GM12878 (cell line): ENCODE measurements at regions not wholly inside any gene's neighbourhood (a gene's known extent, or its start where the extent isn't known, plus 50 kb on each side); places are given as distances from the start of the nearest gene placed in this dataset.

Experiments
- ATF2 ChIP-seq: IDR thresholded peaks from 2 replicates; pipeline ENCODE4 v1.6.1; 2012; ENCODE audit warnings: low read length, inconsistent platforms
- CEBPB ChIP-seq, 2 experiments: fragments of 150-350 bp in 1 of 2; IDR thresholded peaks; 2 replicates each; pipeline ENCODE4 v1.6.1; 2012 to 2014; ENCODE audit warnings: low read depth in 2 of 2, low read length in 2 of 2, borderline replicate concordance in 1 of 2, inconsistent platforms in 1 of 2
- CTCF ChIP-seq, 3 experiments: IDR thresholded peaks in 2 of 3; conservative IDR thresholded peaks in 1 of 3; 2 replicates each; pipeline ENCODE4 v1.5.1; 2011; ENCODE audit warnings: low read depth in 3 of 3, low read length in 3 of 3, mild to moderate bottlenecking in 3 of 3, control low read depth in 2 of 3, moderate library complexity in 2 of 3, inconsistent platforms in 1 of 3, mixed read lengths in 1 of 3; ENCODE audit not compliant: control insufficient read depth in 2 of 3, insufficient read depth in 1 of 3; ENCODE audit errors: extremely low read depth in 1 of 3
- EP300 ChIP-seq, 2 experiments: fragments of 150-350 bp in 1 of 2; IDR thresholded peaks; 2 replicates each; pipeline ENCODE4 v1.6.1; 2011 to 2012; ENCODE audit warnings: low read depth in 2 of 2, low read length in 2 of 2, borderline replicate concordance in 1 of 2, improper control_type of control experiment in 1 of 2, inconsistent platforms in 1 of 2; ENCODE audit not compliant: control insufficient read depth in 1 of 2
- FOS ChIP-seq: IDR thresholded peaks from 3 replicates; pipeline ENCODE4 v1.6.1; 2011; ENCODE audit warnings: borderline replicate concordance; ENCODE audit not compliant: insufficient read length; ENCODE audit errors: extremely low read depth
- FOXK2 ChIP-seq: fragments of 450-650 bp; IDR thresholded peaks from 2 replicates; pipeline ENCODE4 v1.6.1; 2017; ENCODE audit warnings: mild to moderate bottlenecking, moderate library complexity
- MXI1 ChIP-seq: fragments of 150-350 bp; IDR thresholded peaks from 2 replicates; pipeline ENCODE4 v1.6.1; 2011; ENCODE audit warnings: low read depth, mild to moderate bottlenecking, inconsistent platforms, low read length, improper control_type of control experiment
- NBN ChIP-seq: fragments of 450-650 bp; IDR thresholded peaks from 2 replicates; pipeline ENCODE4 v1.6.1; 2016
- NR2C2 ChIP-seq: IDR thresholded peaks from 2 replicates; pipeline ENCODE4 v1.6.1; 2011; ENCODE audit warnings: borderline replicate concordance, low read depth; ENCODE audit not compliant: control insufficient read depth, insufficient read length
- SIX5 ChIP-seq: IDR thresholded peaks from 2 replicates; pipeline ENCODE4 v1.6.1; 2011; ENCODE audit warnings: mild to moderate bottlenecking, low read depth, low read length, moderate library complexity; ENCODE audit not compliant: severe bottlenecking
- TCF12 ChIP-seq: IDR thresholded peaks from 2 replicates; pipeline ENCODE4 v1.6.1; 2011; ENCODE audit warnings: low read depth, mild to moderate bottlenecking, low read length
- TF ChIP-seq, protein P1 (sequence below): fragments of 450-650 bp; formaldehyde crosslinking; IDR thresholded peaks from 2 replicates; pipeline ENCODE4 v1.5.0; 2022; ENCODE audit warnings: mild to moderate bottlenecking, missing genetic modification characterization

- TF ChIP-seq EP300 (IDR thresholded peaks at IDR 0.05; ENCODE audit: borderline replicate concordance in 1 of 2, control insufficient read depth in 1 of 2, low read depth in 2 of 2, low read length in 2 of 2) (no peak), CTCF (IDR thresholded peaks at IDR 0.05 in 2 of 3, conservative IDR thresholded peaks at IDR 0.05 in 1 of 3; ENCODE audit: control insufficient read depth in 2 of 3, extremely low read depth in 1 of 3, insufficient read depth in 1 of 3, low read depth in 3 of 3, low read length in 3 of 3) (no peak), SIX5 (no peak), CEBPB (IDR thresholded peaks at IDR 0.05; ENCODE audit: borderline replicate concordance in 1 of 2, low read depth in 2 of 2, low read length in 2 of 2) (no peak), NR2C2 (no peak), FOS (no peak), MXI1 (no peak), ATF2 (no peak), TCF12 (no peak), FOXK2 (no peak), NBN (no peak)
- TF ChIP-seq, protein P1, sequence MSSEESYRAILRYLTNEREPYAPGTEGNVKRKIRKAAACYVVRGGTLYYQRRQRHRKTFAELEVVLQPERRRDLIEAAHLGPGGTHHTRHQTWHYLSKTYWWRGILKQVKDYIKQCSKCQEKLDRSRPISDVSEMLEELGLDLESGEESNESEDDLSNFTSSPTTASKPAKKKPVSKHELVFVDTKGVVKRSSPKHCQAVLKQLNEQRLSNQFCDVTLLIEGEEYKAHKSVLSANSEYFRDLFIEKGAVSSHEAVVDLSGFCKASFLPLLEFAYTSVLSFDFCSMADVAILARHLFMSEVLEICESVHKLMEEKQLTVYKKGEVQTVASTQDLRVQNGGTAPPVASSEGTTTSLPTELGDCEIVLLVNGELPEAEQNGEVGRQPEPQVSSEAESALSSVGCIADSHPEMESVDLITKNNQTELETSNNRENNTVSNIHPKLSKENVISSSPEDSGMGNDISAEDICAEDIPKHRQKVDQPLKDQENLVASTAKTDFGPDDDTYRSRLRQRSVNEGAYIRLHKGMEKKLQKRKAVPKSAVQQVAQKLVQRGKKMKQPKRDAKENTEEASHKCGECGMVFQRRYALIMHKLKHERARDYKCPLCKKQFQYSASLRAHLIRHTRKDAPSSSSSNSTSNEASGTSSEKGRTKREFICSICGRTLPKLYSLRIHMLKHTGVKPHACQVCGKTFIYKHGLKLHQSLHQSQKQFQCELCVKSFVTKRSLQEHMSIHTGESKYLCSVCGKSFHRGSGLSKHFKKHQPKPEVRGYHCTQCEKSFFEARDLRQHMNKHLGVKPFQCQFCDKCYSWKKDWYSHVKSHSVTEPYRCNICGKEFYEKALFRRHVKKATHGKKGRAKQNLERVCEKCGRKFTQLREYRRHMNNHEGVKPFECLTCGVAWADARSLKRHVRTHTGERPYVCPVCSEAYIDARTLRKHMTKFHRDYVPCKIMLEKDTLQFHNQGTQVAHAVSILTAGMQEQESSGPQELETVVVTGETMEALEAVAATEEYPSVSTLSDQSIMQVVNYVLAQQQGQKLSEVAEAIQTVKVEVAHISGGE (CRISPR knock-in tag), result no peak
Measured at GRCh38 chr2:198873503-198874471, 584.0 kb downstream of the SATB2 start.
